Mesendoderm (in vitro differentiated cells): ENCODE measurements at regions not wholly inside any gene's neighbourhood (a gene's known extent, or its start where the extent isn't known, plus 50 kb on each side); places are given as distances from the start of the nearest gene placed in this dataset.

ENCODE experiments used
- DNase-seq: peaks from one replicate; pipeline ENCODE4 v3.0.0; 2013
- H2AK5ac ChIP-seq: 2 replicates; pipeline ENCODE4 v1.6.1; 2013; ENCODE audit warnings: low read length, inconsistent platforms
- H2BK120ac ChIP-seq: 2 replicates; pipeline ENCODE4 v1.6.1; 2013; ENCODE audit warnings: low read depth, mild to moderate bottlenecking, low read length, moderate library complexity, mixed read lengths
- H2BK15ac ChIP-seq: replicated peaks from 2 replicates; pipeline ENCODE4 v1.6.1; 2013; ENCODE audit warnings: low read depth, mild to moderate bottlenecking, moderate library complexity
- H2BK5ac ChIP-seq: 2 replicates; pipeline ENCODE4 v1.6.1; 2013; ENCODE audit warnings: low read length, inconsistent platforms
- H3K18ac ChIP-seq: 2 replicates; pipeline ENCODE4 v1.6.1; 2013; ENCODE audit warnings: mild to moderate bottlenecking, low read length, mixed read lengths
- H3K23ac ChIP-seq: one replicate; pipeline ENCODE4 v1.6.1; 2013; ENCODE audit warnings: low read length
- H3K27ac ChIP-seq: 2 replicates; pipeline ENCODE4 v1.5.1; 2013; ENCODE audit warnings: low read depth, mild to moderate bottlenecking, inconsistent platforms, low read length, moderate library complexity
- H3K27me3 ChIP-seq: 2 replicates; pipeline ENCODE4 v1.6.1; 2013; ENCODE audit warnings: low read length, control low read depth, mild to moderate bottlenecking, inconsistent platforms; ENCODE audit not compliant: insufficient read depth, poor library complexity
- H3K36me3 ChIP-seq: 2 replicates; pipeline ENCODE4 v1.6.1; 2013; ENCODE audit warnings: low read length, inconsistent platforms; ENCODE audit not compliant: control insufficient read depth, insufficient read depth
- H3K4ac ChIP-seq: one replicate; pipeline ENCODE4 v1.6.1; 2013; ENCODE audit warnings: low read depth, mild to moderate bottlenecking, low read length, moderate library complexity
- H3K4me1 ChIP-seq: 2 replicates; pipeline ENCODE4 v1.6.1; 2013; ENCODE audit warnings: low read depth, low read length, inconsistent platforms; ENCODE audit not compliant: control insufficient read depth
- H3K4me2 ChIP-seq: 2 replicates; pipeline ENCODE4 v1.6.1; 2013; ENCODE audit warnings: low read length
- H3K4me3 ChIP-seq: 2 replicates; pipeline ENCODE4 v1.5.1; 2013; ENCODE audit warnings: mild to moderate bottlenecking, low read length
- H3K56ac ChIP-seq: one replicate; pipeline ENCODE4 v1.6.1; 2013; ENCODE audit warnings: low read length
- H3K79me1 ChIP-seq: 2 replicates; pipeline ENCODE4 v1.6.1; 2013; ENCODE audit warnings: low read length, inconsistent platforms
- H3K79me2 ChIP-seq: 2 replicates; pipeline ENCODE4 v1.6.1; 2013; ENCODE audit warnings: mild to moderate bottlenecking, low read length; ENCODE audit not compliant: control insufficient read depth, insufficient read depth
- H3K9ac ChIP-seq: 2 replicates; pipeline ENCODE4 v1.6.1; 2013; ENCODE audit warnings: low read length, inconsistent platforms
- H4K5ac ChIP-seq: one replicate; pipeline ENCODE4 v1.6.1; 2013; ENCODE audit warnings: low read length
- H4K8ac ChIP-seq: one replicate; pipeline ENCODE4 v1.6.1; 2013; ENCODE audit warnings: low read depth, mild to moderate bottlenecking, control low read depth, low read length, moderate library complexity
- WGBS: extraction: QIAGEN DNeasy Blood & Tissue Kit; methylation state at CpG from one replicate; pipeline ENCODE4 v1.1.7; 2013; ENCODE audit warnings: low lambda C conversion rate, missing lambda C conversion rate; ENCODE audit not compliant: insufficient coverage; ENCODE audit errors: extremely low coverage; 5-methylcytosine and 5-hydroxymethylcytosine counted together

DNA sequence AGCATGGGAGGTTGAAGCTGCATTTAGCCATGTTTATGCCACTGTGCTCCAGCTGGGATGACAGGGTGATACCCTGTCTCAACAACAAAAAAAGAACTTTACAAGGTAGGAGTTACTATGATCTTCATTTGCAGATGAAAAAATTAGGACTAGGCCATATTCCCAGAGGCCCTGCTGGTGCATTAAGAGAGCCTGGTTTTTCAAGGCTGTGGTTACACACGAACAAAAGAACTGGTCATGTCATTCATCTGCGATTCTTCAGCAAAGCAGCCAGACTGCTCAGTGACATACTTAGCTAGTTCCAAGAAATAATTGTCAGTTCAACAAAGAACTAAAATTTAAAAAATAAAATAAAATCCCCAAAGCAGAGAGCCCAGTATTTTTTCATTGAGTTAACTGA, 66.1 kb upstream of the SLC22A15 start:
- Histone ChIP-seq H3K18ac (no peak overlapping the region), H3K4me1 (peaks cover 8% of the 10 kb centered on the region), H3K4me3 (no peak overlapping the region), H3K9ac (no peak overlapping the region), H3K27me3 (no peaks in the 10 kb centered on the region), H3K36me3 (no peaks in the 10 kb centered on the region), H2AK5ac (no peak overlapping the region), H3K79me2 (no peaks in the 10 kb centered on the region), H3K4me2 (no peak overlapping the region), H4K5ac (no peak overlapping the region), H3K23ac (no peak overlapping the region), H3K79me1 (no peaks in the 10 kb centered on the region), H3K56ac (no peak overlapping the region), H4K8ac (no peak overlapping the region), H3K4ac (no peak overlapping the region), H2BK120ac (no peak overlapping the region), H2BK5ac (no peak overlapping the region), H2BK15ac (no peak overlapping the region), H3K27ac (no peak overlapping the region)
- no CpG with 5 or more reads among the region's 2 CpGs for WGBS
- DNase-seq, result no peak

DNA sequence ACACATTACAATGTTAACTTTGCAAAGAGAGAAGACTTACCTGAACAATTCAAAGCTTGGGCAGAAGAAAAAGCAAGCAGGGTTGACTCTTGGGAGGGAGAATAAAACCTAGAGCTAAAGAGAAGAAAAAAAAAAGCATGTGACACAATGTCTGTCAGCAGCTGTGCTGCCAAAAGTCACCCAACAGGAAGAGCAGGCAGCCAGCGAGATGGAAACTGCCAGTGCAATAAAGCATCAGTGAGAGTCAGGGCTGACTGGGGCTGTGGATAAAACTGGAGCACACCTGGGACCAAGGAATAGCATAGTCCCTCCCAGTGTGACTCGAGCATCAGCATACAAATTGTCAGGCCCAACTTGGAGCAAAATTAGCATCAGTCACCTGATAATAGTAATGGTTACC, 65.0 kb upstream of the SLC22A15 start:
- Histone ChIP-seq H3K36me3 (no peaks in the 10 kb centered on the region), H2BK120ac (no peak overlapping the region), H3K27ac (no peak overlapping the region), H3K9ac (no peak overlapping the region), H3K4me2 (no peak overlapping the region), H3K4ac (no peak overlapping the region), H3K56ac (no peak overlapping the region), H4K5ac (no peak overlapping the region), H4K8ac (no peak overlapping the region), H3K79me1 (no peaks in the 10 kb centered on the region), H3K23ac (no peak overlapping the region), H3K18ac (no peak overlapping the region), H3K27me3 (no peaks in the 10 kb centered on the region), H3K4me3 (no peak overlapping the region), H2BK5ac (no peak overlapping the region), H3K79me2 (no peaks in the 10 kb centered on the region), H2BK15ac (no peak overlapping the region), H3K4me1 (peaks cover 8% of the 10 kb centered on the region), H2AK5ac (no peak overlapping the region)
- no peak for DNase-seq
- no CpG with 5 or more reads among the region's 2 CpGs for WGBS

DNA sequence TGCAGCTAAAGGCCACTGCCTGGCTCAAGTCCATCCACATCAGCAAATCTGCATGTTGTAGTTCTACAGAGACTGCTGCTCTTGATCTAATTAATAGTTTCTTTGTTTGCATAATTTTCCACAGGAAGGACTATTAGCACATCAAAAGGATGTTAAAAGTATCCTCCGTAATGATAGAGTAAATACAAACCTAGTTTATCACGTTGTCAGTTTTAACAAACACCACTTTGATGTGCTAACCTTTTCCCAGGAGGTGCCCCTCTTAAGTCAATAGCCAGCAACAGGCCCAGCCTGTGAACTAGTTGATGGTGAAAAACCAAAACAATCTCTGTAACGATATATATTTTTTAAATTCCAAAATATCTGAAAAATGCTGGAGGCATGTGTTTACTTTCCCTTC, 64.2 kb upstream of the SLC22A15 start:
- Histone ChIP-seq H3K79me1 (no peaks in the 10 kb centered on the region), H2BK15ac (no peak overlapping the region), H2BK5ac (no peak overlapping the region), H3K4me1 (peaks cover 4% of the 10 kb centered on the region), H3K27me3 (no peaks in the 10 kb centered on the region), H3K9ac (no peak overlapping the region), H3K23ac (no peak overlapping the region), H2BK120ac (no peak overlapping the region), H3K18ac (no peak overlapping the region), H3K4me3 (no peak overlapping the region), H3K4ac (no peak overlapping the region), H3K27ac (no peak overlapping the region), H3K36me3 (no peaks in the 10 kb centered on the region), H4K8ac (no peak overlapping the region), H3K56ac (no peak overlapping the region), H3K79me2 (no peaks in the 10 kb centered on the region), H4K5ac (no peak overlapping the region), H3K4me2 (no peak overlapping the region), H2AK5ac (no peak overlapping the region)
- DNase-seq, result no peak
- WGBS, result no CpG with 5 or more reads among the region's 3 CpGs

DNA sequence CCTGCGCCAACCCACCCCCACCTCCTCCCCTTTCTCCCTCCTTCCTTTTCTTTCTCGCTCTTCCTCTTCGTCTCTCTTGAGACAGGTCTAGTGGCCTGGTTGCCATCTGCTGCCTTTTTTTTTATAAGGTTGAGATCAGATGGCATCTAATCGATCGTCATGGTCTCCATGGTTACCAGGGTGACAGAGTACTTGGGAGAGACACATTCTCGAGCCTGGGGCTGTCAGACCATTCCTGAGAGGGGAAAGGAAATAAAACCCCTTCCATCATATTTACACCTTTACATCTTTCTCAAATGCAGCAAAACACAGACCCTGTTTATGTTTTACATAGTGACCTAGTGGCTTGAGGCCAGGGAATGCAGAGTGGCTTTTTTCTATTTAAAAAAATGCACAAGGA, 53.5 kb upstream of the SLC22A15 start:
- H3K36me3 ChIP-seq, result no peaks in the 10 kb centered on the region
- H2BK15ac ChIP-seq, result peak overlapping the region; percentile 80
- no peaks in the 10 kb centered on the region for H3K27me3 ChIP-seq
- no peak overlapping the region for H3K27ac ChIP-seq
- no peak overlapping the region for H3K56ac ChIP-seq
- H3K79me2 ChIP-seq, result no peaks in the 10 kb centered on the region
- peak; percentile 59 for DNase-seq
- no peak overlapping the region for H3K4ac ChIP-seq
- no peak overlapping the region for H2BK5ac ChIP-seq
- no peak overlapping the region for H4K5ac ChIP-seq
- H2BK120ac ChIP-seq, result no peak overlapping the region
- H3K79me1 ChIP-seq, result no peaks in the 10 kb centered on the region
- H3K9ac ChIP-seq, result no peak overlapping the region
- H3K4me3 ChIP-seq, result no peak overlapping the region
- no peak overlapping the region for H4K8ac ChIP-seq
- H3K18ac ChIP-seq, result peak overlapping the region; percentile 75
- no CpG with 5 or more reads among the region's 6 CpGs for WGBS
- H3K4me1 ChIP-seq, result no peaks in the 10 kb centered on the region
- no peak overlapping the region for H3K4me2 ChIP-seq
- H3K23ac ChIP-seq, result no peak overlapping the region
- no peak overlapping the region for H2AK5ac ChIP-seq

DNA sequence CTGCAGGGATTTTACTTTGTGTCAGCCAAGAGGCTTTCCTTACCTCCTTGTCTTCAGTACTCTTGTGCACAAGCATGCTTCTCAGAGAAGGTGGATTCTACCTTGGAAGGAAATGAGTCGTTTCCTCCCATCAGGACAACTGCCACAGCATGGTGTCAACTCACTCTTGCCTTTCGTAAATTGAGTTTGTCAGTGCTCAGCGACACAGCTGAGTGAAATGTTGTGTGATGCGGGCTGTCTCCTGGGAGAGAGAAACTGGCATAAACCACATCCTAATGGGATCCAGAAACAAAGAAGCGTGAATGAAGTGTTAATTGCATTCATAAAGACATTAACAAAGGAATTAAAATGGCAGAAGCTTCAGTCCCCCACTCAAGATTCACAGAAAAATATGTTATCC, 51.5 kb upstream of the SLC22A15 start:
- no CpG with 5 or more reads among the region's 5 CpGs for WGBS
- H3K9ac ChIP-seq, result no peak overlapping the region
- no peak overlapping the region for H4K5ac ChIP-seq
- peak overlapping the region; percentile 31 for H3K56ac ChIP-seq
- peak overlapping the region; percentile 81 for H3K27ac ChIP-seq
- H2BK15ac ChIP-seq, result no peak overlapping the region
- no peak overlapping the region for H4K8ac ChIP-seq
- no peaks in the 10 kb centered on the region for H3K36me3 ChIP-seq
- DNase-seq, result peak; percentile 97
- H3K4me1 ChIP-seq, result no peaks in the 10 kb centered on the region
- no peak overlapping the region for H3K4ac ChIP-seq
- H3K4me2 ChIP-seq, result no peak overlapping the region
- peak overlapping the region; percentile 92 for H3K18ac ChIP-seq
- no peaks in the 10 kb centered on the region for H3K79me2 ChIP-seq
- peak overlapping the region; percentile 85 for H2BK120ac ChIP-seq
- H3K79me1 ChIP-seq, result no peaks in the 10 kb centered on the region
- no peak overlapping the region for H2AK5ac ChIP-seq
- no peak overlapping the region for H3K23ac ChIP-seq
- no peaks in the 10 kb centered on the region for H3K27me3 ChIP-seq
- no peak overlapping the region for H3K4me3 ChIP-seq
- no peak overlapping the region for H2BK5ac ChIP-seq

DNA sequence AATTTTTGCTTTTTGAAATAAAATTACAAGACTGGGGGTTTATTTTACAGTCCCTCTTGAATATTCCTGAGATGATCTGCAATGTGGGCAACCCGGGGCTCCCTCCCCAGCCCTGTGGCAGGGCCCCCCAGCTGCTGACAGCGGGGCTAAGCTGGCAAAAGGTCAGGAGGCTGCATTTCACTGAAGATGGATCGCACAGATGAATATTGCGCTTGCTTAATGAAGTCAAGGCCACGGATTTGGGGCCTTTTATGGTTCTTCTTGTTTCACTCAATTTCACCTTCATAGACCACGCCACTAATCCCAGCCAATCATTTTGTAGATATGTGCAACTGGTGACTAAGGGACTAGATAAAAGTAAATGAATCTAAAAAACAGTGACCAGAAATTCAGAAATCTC, 50.8 kb upstream of the SLC22A15 start:
- no CpG with 5 or more reads among the region's 6 CpGs for WGBS
- H3K79me2 ChIP-seq, result no peaks in the 10 kb centered on the region
- H3K27ac ChIP-seq, result no peak overlapping the region

More for the DNA sequence above, 50.8 kb upstream of the SLC22A15 start:
- peak overlapping the region; percentile 61 for H3K56ac ChIP-seq
- no peak overlapping the region for H3K4me3 ChIP-seq
- no peak for DNase-seq
- peak overlapping the region; percentile 55 for H2BK5ac ChIP-seq
- H3K4me2 ChIP-seq, result no peak overlapping the region
- H2AK5ac ChIP-seq, result no peak overlapping the region
- H3K79me1 ChIP-seq, result no peaks in the 10 kb centered on the region
- peak overlapping the region; percentile 88 for H3K18ac ChIP-seq
- H3K4ac ChIP-seq, result peak overlapping the region; percentile 73
- peak overlapping the region; percentile 5 for H4K8ac ChIP-seq
- no peaks in the 10 kb centered on the region for H3K27me3 ChIP-seq
- H3K4me1 ChIP-seq, result no peaks in the 10 kb centered on the region
- peak overlapping the region; percentile 99 for H2BK120ac ChIP-seq
- no peak overlapping the region for H3K23ac ChIP-seq
- H2BK15ac ChIP-seq, result peak overlapping the region; percentile 80
- no peaks in the 10 kb centered on the region for H3K36me3 ChIP-seq
- no peak overlapping the region for H3K9ac ChIP-seq
- no peak overlapping the region for H4K5ac ChIP-seq
